ENCODE measurements at regions not wholly inside any gene's neighbourhood (a gene's known extent, or its start where the extent isn't known, plus 50 kb on each side); places are given as distances from the start of the nearest gene placed in this dataset.
"Not testable (repeated sequence)": the region's sequence is repeated elsewhere in the genome, so short reads cannot be mapped to it uniquely, and the experiment has no call there.

DNA sequence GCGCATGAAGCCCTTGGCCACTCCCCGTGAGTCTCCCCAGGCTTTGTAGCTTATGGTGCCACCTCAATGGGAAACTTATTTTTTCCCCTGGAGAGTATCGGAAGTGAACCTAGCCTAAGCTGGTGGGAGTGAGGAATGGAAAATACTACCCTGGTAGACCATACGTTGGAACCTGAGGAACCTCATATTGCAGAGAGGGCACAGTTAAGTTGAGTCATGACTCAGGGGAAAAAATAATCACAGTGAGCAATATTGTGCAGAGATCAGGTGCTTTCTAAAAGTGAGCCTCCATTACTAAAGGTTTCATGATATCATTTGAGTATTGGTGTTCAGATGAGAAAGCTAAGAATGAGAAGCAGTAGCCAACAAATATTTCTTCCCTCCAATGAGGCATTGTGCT, 360.5 kb upstream of the NT5C1B start:
- Mint-ChIP-seq H3K27me3 (ENCODE audit: unreplicated experiment) (no peaks in the 10 kb centered on the region), H3K9me3 (ENCODE audit: unreplicated experiment) (no peaks in the 10 kb centered on the region), H3K27ac (ENCODE audit: unreplicated experiment) (no peak overlapping the region), H3K4me3 (ENCODE audit: unreplicated experiment) (no peak overlapping the region), H3K4me1 (ENCODE audit: unreplicated experiment) (no peaks in the 10 kb centered on the region), H3K36me3 (ENCODE audit: low read depth, unreplicated experiment) (no peaks in the 10 kb centered on the region)
- no peak for DNase-seq (ENCODE audit: low spot score)
- TF ChIP-seq, protein P1, sequence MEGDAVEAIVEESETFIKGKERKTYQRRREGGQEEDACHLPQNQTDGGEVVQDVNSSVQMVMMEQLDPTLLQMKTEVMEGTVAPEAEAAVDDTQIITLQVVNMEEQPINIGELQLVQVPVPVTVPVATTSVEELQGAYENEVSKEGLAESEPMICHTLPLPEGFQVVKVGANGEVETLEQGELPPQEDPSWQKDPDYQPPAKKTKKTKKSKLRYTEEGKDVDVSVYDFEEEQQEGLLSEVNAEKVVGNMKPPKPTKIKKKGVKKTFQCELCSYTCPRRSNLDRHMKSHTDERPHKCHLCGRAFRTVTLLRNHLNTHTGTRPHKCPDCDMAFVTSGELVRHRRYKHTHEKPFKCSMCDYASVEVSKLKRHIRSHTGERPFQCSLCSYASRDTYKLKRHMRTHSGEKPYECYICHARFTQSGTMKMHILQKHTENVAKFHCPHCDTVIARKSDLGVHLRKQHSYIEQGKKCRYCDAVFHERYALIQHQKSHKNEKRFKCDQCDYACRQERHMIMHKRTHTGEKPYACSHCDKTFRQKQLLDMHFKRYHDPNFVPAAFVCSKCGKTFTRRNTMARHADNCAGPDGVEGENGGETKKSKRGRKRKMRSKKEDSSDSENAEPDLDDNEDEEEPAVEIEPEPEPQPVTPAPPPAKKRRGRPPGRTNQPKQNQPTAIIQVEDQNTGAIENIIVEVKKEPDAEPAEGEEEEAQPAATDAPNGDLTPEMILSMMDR (IDR thresholded peaks at IDR 0.05; ENCODE audit: unreplicated experiment), result no peak

DNA sequence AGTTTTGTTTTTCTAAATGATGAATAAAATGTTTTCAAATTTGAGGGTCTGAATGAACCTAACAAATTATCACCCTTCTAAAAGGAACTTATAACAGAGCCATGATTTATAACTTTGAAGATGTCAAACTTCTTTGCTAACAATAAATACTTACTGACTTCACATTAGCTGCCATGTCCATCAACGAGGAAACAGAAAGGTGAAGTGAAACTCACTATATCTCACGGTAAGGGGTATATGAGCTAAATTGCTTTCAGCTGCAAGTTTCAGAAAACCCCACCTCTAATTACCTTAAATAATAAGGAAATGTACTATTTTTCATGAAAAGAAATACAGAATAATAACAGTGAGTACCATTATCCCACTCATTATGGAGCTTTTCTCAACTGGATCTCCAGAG, 350.8 kb upstream of the NT5C1B start:
- no peaks in the 10 kb centered on the region for H3K9me3 Mint-ChIP-seq (ENCODE audit: unreplicated experiment)
- no peak overlapping the region for H3K27ac Mint-ChIP-seq (ENCODE audit: unreplicated experiment)
- no peak for DNase-seq (ENCODE audit: low spot score)
- H3K36me3 Mint-ChIP-seq (ENCODE audit: low read depth, unreplicated experiment), result no peaks in the 10 kb centered on the region
- no peaks in the 10 kb centered on the region for H3K4me1 Mint-ChIP-seq (ENCODE audit: unreplicated experiment)
- H3K27me3 Mint-ChIP-seq (ENCODE audit: unreplicated experiment), result no peaks in the 10 kb centered on the region
- TF ChIP-seq, protein P1 (IDR thresholded peaks at IDR 0.05; ENCODE audit: unreplicated experiment), result no peak
- no peak overlapping the region for H3K4me3 Mint-ChIP-seq (ENCODE audit: unreplicated experiment)

DNA sequence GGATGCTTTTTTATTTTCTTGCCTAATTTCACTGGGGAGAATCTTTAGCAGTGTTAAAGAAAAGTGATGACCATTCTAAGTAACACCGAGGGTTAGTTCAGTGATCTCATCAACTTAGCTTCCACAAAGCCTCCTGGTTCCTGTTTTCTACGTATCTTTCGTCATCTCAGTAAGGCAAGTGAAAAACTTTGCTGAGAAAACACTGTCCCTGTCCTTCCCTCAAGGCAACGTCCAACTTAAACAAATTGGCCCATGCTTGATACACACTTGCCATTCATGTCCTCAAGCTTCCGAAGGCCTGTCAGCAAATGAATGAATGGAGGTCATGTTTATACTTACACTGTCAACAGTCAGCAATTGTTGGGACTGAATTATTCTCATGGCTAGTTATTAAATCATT, 350.4 kb upstream of the NT5C1B start:
- not testable (repeated sequence) for H3K4me3 Mint-ChIP-seq (ENCODE audit: unreplicated experiment); DNase-seq (ENCODE audit: low spot score); H3K27me3 Mint-ChIP-seq (ENCODE audit: unreplicated experiment); H3K9me3 Mint-ChIP-seq (ENCODE audit: unreplicated experiment); H3K36me3 Mint-ChIP-seq (ENCODE audit: low read depth, unreplicated experiment); H3K4me1 Mint-ChIP-seq (ENCODE audit: unreplicated experiment); H3K27ac Mint-ChIP-seq (ENCODE audit: unreplicated experiment)

DNA sequence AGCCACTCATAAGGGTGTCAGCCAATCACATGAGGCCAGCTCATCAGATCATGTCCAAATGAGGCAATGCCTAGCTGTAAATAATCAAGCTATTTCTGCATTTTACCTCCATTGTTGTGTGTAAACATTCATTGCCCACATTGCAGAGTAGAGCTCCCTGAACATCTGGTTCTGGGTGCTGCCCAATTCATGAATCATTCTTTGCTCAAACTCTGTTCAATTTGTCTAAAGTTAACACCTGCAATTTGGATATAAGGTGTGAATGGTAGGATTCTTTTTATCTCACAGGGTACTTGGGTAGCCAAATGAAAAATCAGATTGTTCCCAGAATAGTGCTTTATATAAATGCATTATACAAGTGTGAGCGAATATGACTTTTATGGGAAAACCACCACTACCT, 345.5 kb upstream of the NT5C1B start:
- H3K4me1 Mint-ChIP-seq (ENCODE audit: unreplicated experiment), result peaks cover 7% of the 10 kb centered on the region
- no peaks in the 10 kb centered on the region for H3K9me3 Mint-ChIP-seq (ENCODE audit: unreplicated experiment)
- no peak overlapping the region for H3K27ac Mint-ChIP-seq (ENCODE audit: unreplicated experiment)
- TF ChIP-seq, protein P1 (IDR thresholded peaks at IDR 0.05; ENCODE audit: unreplicated experiment), result no peak
- no peaks in the 10 kb centered on the region for H3K27me3 Mint-ChIP-seq (ENCODE audit: unreplicated experiment)
- H3K36me3 Mint-ChIP-seq (ENCODE audit: low read depth, unreplicated experiment), result no peaks in the 10 kb centered on the region
- no peak overlapping the region for H3K4me3 Mint-ChIP-seq (ENCODE audit: unreplicated experiment)
- no peak for DNase-seq (ENCODE audit: low spot score)

DNA sequence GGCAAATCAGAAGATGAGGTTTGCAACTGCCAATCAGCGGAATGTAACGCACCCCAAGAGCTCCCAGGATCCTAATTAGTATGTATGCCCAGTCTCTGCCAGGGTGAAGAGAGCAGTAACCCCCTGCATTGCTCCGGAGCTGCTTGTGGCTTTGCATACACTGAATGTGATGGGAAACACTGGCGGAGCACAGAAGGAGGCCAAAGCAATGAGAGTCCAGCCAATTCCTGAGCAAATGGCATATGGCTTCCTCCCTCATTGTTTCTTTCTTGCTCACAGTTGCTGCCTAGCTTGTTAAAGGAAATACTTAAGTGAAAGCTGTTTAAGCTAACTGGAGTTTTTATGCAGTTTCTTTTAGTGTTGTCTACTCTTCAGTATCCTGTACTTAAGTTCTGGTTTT, 343.5 kb upstream of the NT5C1B start:
- H3K9me3 Mint-ChIP-seq (ENCODE audit: unreplicated experiment), result no peaks in the 10 kb centered on the region
- H3K4me1 Mint-ChIP-seq (ENCODE audit: unreplicated experiment), result peaks cover 7% of the 10 kb centered on the region
- H3K27me3 Mint-ChIP-seq (ENCODE audit: unreplicated experiment), result peaks cover 1% of the 10 kb centered on the region
- DNase-seq (ENCODE audit: low spot score), result peak; percentile 7
- TF ChIP-seq, protein P1 (IDR thresholded peaks at IDR 0.05; ENCODE audit: unreplicated experiment), result no peak
- no peak overlapping the region for H3K4me3 Mint-ChIP-seq (ENCODE audit: unreplicated experiment)
- no peak overlapping the region for H3K27ac Mint-ChIP-seq (ENCODE audit: unreplicated experiment)
- no peaks in the 10 kb centered on the region for H3K36me3 Mint-ChIP-seq (ENCODE audit: low read depth, unreplicated experiment)

DNA sequence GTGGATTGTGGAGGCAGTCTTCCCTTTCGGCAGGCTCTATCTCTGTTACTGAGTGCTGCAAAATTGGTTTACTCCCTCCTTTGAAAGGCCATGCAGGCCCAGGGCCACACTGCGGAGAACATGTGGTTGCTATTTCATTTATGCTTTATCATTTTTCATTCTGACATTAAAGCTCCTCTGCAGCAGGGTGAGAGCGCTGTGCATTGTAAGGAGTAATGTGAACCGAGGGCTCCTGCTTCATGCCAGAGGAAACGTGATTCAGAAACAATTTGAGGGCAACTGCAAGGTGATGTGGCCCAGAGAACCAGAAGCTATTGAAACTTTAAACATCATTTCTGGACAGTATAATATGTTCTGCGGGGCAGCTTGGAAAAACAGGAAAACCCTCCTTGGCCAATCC, 341.6 kb upstream of the NT5C1B start:
- Mint-ChIP-seq H3K27ac (ENCODE audit: unreplicated experiment) (no peak overlapping the region), H3K4me1 (ENCODE audit: unreplicated experiment) (peaks cover 7% of the 10 kb centered on the region), H3K36me3 (ENCODE audit: low read depth, unreplicated experiment) (no peaks in the 10 kb centered on the region), H3K9me3 (ENCODE audit: unreplicated experiment) (no peaks in the 10 kb centered on the region), H3K27me3 (ENCODE audit: unreplicated experiment) (peaks cover 1% of the 10 kb centered on the region), H3K4me3 (ENCODE audit: unreplicated experiment) (no peak overlapping the region)
- TF ChIP-seq, protein P1 (IDR thresholded peaks at IDR 0.05; ENCODE audit: unreplicated experiment), result no peak
- no peak for DNase-seq (ENCODE audit: low spot score)
